ENCODE measurements at regions not wholly inside any gene's neighbourhood (a gene's known extent, or its start where the extent isn't known, plus 50 kb on each side); places are given as distances from the start of the nearest gene placed in this dataset.

GRCh38 chr2:156956161-156956560 is 301.3 kb upstream of the GALNT5 start:
- TF ChIP-seq CTCF (IDR thresholded peaks at IDR 0.05; ENCODE audit: low read depth, low read length, poor library complexity, severe bottlenecking), result no peak
- TF ChIP-seq EZH2phosphoT487 (IDR thresholded peaks at IDR 0.05; ENCODE audit: borderline replicate concordance, low read length), result no peak

All from DOHH2 (cell line).